Fibroblast of mammary gland (primary cell): ENCODE measurements at regions not wholly inside any gene's neighbourhood (a gene's known extent, or its start where the extent isn't known, plus 50 kb on each side); places are given as distances from the start of the nearest gene placed in this dataset.

Source experiments
- DNase-seq: peaks from one replicate; pipeline ENCODE4 v3.0.0-alpha.2; 2010; ENCODE audit warnings: low read depth
- H3K4me3 ChIP-seq: 2 replicates; pipeline ENCODE4 v1.5.1; 2011; ENCODE audit warnings: low read depth, mild to moderate bottlenecking, low read length, moderate library complexity; ENCODE audit not compliant: control insufficient read depth
- TF ChIP-seq, protein P1 (sequence below): conservative IDR thresholded peaks from 2 replicates; pipeline ENCODE4 v1.5.1; 2011; ENCODE audit warnings: low read depth, low read length, inconsistent platforms; ENCODE audit not compliant: control insufficient read depth, insufficient read depth

- no peak overlapping the region for H3K4me3 ChIP-seq
- TF ChIP-seq, protein P1, sequence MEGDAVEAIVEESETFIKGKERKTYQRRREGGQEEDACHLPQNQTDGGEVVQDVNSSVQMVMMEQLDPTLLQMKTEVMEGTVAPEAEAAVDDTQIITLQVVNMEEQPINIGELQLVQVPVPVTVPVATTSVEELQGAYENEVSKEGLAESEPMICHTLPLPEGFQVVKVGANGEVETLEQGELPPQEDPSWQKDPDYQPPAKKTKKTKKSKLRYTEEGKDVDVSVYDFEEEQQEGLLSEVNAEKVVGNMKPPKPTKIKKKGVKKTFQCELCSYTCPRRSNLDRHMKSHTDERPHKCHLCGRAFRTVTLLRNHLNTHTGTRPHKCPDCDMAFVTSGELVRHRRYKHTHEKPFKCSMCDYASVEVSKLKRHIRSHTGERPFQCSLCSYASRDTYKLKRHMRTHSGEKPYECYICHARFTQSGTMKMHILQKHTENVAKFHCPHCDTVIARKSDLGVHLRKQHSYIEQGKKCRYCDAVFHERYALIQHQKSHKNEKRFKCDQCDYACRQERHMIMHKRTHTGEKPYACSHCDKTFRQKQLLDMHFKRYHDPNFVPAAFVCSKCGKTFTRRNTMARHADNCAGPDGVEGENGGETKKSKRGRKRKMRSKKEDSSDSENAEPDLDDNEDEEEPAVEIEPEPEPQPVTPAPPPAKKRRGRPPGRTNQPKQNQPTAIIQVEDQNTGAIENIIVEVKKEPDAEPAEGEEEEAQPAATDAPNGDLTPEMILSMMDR = no peak
- DNase-seq = no peak
Observed at GRCh38 chr13:72101768-72102400, 234.9 kb upstream of the DACH1 start.

DNA sequence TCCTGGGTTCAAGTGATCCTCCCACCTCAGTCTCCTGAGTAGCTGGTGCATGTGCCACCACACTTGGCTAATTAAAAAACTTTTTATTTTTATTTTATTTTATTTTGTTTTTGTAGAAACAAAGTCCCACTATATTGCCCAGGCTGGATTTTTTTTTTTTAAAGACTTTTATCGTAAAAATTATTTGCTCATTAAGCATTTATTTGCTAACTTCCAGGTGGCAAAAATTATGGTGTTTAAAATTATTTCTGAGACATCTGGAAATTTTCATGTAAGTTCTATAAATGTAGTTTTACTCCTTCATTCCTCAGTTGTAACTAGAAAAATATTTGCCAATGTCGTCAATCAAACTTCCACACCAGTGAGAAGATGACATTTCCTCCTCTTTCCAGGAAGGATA lies 233.3 kb upstream of the DACH1 start:
- DNase-seq = no peak
- H3K4me3 ChIP-seq = no peak overlapping the region
- TF ChIP-seq, protein P1 = no peak

GRCh38 chr13:72097568-72097967 lies 230.6 kb upstream of the DACH1 start:
- DNase-seq = no peak
- TF ChIP-seq, protein P1 = no peak
- no peak overlapping the region for H3K4me3 ChIP-seq

DNA sequence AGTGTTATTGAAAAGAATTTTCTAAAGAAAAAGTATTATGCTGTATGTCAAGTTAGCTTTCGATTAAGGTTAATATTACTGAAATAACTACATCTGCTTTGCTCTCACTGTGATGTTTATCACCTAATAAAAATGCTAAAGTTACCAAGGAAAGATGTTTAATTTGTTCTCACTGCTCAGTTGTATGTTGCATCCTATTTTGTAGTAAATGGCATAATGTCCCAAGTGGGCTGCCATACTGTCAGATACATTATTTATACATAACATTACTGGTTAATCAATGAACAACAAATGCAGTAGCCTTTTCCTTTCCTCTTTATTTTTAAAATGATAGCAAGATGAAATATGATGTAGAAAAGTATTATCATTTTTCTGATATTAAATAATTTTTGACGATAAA lies 226.3 kb upstream of the DACH1 start:
- DNase-seq = no peak
- no peak overlapping the region for H3K4me3 ChIP-seq
- TF ChIP-seq, protein P1 = no peak

- H3K4me3 ChIP-seq = no peak overlapping the region
- DNase-seq = no peak
- TF ChIP-seq, protein P1 = no peak
Observed at GRCh38 chr13:72074663-72075062, 207.7 kb upstream of the DACH1 start.

DNA sequence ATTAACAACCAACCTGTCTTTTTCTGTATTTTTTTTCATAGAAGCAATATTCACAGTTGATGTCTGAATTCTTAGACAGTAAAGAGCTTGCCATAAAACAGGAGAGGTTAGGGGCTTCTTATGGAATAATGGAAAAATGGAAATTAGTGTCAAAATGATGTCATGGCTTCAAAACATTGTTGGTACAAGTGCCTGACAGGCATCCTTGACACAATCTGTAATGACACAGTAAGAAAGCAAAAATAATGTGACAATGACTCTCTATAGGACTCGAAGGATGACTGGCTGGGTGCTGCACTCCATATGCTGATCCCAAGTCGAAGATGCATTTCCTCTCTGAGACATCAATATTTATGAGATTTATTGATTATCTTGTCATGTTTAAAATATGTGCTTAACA lies 205.3 kb upstream of the DACH1 start:
- DNase-seq = no peak
- no peak overlapping the region for H3K4me3 ChIP-seq
- TF ChIP-seq, protein P1 = no peak

GRCh38 chr13:72071713-72072112 lies 204.7 kb upstream of the DACH1 start:
- H3K4me3 ChIP-seq = no peak overlapping the region

More at GRCh38 chr13:72071713-72072112, 204.7 kb upstream of the DACH1 start:
- TF ChIP-seq, protein P1 = no peak
- DNase-seq = no peak
